ENCODE measurements at regions not wholly inside any gene's neighbourhood (a gene's known extent, or its start where the extent isn't known, plus 50 kb on each side); places are given as distances from the start of the nearest gene placed in this dataset.

DNA sequence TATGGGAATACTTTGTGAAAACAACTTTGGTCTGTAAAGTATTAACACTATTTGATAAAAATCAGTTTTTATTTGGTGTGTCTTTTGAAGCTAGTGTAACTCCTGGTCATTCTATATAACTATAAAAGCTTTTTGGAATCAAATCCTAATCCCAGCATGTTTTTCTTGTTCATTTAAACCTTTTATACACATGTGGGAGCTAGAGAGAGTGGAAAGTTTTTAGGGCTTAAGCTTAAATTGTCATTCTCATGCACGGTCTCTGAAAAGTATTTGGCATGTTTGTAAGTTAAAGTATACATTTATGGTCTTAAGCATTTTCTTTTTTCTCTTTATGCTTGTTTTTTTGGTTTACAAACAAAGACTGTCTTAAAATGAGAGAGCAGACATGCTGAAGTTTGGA is 83.4 kb upstream of the RARB start:
- no peaks in the 10 kb centered on the region for H4K20me1 ChIP-seq (ENCODE audit: control insufficient read depth, insufficient read depth)
- no peaks in the 10 kb centered on the region for H3K4me1 ChIP-seq (ENCODE audit: control insufficient read depth, insufficient read depth, low read length)
- in situ Hi-C loops (cut with MboI), result no loop called here
- H3K27me3 ChIP-seq (replicated peaks in 1 of 2; ENCODE audit: control insufficient read depth in 2 of 2, insufficient read depth in 2 of 2, low read length in 1 of 2), result no peaks in the 10 kb centered on the region
- intact Hi-C loops (cut with micrococcal nuclease; ENCODE audit: unreplicated experiment), result no loop called here
- H3K4me2 ChIP-seq (ENCODE audit: control insufficient read depth, insufficient read depth), result no peak overlapping the region
- DNase-seq (ENCODE audit: low read depth, low spot score) (no peak), FAIRE-seq (no peak), ATAC-seq (no peak)
- POLR2A ChIA-PET, result no interaction called here
- CTCF ChIA-PET, result interaction anchor here (0.6 kb wide), 1 partner anchor 98 kb away, joined by 3 read pairs; no protein-coding TSS in a partner anchor
- WGBS (ENCODE audit: insufficient coverage, insufficient replicate concordance, low lambda C conversion rate, missing lambda C conversion rate), result 0% methylated on average over 1 of the region's 1 CpG
- no peaks in the 10 kb centered on the region for H3K9me3 ChIP-seq (replicated peaks; ENCODE audit: control insufficient read depth, insufficient read depth, low read length)
- no peak overlapping the region for H3K9ac ChIP-seq (ENCODE audit: control insufficient read depth, insufficient read depth, low read length)
- no TSS peak for BruUV-seq (replicated peaks)
- no peaks in the 10 kb centered on the region for H3K36me3 ChIP-seq (ENCODE audit: control insufficient read depth in 2 of 2, insufficient read depth in 2 of 2, low read length in 1 of 2)
- no peak overlapping the region for H2AFZ ChIP-seq (ENCODE audit: control insufficient read depth, low read depth, low read length)
- RAD21 ChIA-PET (ENCODE audit: unreplicated experiment), result no interaction called here
- SMC1A ChIA-PET (ENCODE audit: uncharacterized antibody, unreplicated experiment), result no interaction called here
- H3K27ac ChIP-seq (ENCODE audit: control insufficient read depth, insufficient read depth), result no peak overlapping the region
- H3K79me2 ChIP-seq (ENCODE audit: control insufficient read depth, insufficient read depth, low read length), result no peaks in the 10 kb centered on the region
- H3K4me3 ChIP-seq, result no peak overlapping the region
- no peak for TF ChIP-seq CREM (IDR thresholded peaks at IDR 0.05; ENCODE audit: low read depth)
- TF ChIP-seq BRCA1 (IDR thresholded peaks at IDR 0.05; ENCODE audit: low read depth, low read length), result no peak
- TF ChIP-seq KLF5 (IDR thresholded peaks at IDR 0.05; ENCODE audit: partially characterized antibody), result no peak
- no peak for TF ChIP-seq NFYA (IDR thresholded peaks at IDR 0.05; ENCODE audit: borderline replicate concordance, low read depth, low read length)
- no peak for TF ChIP-seq POLR2AphosphoS5 (IDR thresholded peaks at IDR 0.05; ENCODE audit: low read length)
- TF ChIP-seq TCF12 (IDR thresholded peaks at IDR 0.05; ENCODE audit: low read depth, low read length), result no peak
- TF ChIP-seq, protein P1, sequence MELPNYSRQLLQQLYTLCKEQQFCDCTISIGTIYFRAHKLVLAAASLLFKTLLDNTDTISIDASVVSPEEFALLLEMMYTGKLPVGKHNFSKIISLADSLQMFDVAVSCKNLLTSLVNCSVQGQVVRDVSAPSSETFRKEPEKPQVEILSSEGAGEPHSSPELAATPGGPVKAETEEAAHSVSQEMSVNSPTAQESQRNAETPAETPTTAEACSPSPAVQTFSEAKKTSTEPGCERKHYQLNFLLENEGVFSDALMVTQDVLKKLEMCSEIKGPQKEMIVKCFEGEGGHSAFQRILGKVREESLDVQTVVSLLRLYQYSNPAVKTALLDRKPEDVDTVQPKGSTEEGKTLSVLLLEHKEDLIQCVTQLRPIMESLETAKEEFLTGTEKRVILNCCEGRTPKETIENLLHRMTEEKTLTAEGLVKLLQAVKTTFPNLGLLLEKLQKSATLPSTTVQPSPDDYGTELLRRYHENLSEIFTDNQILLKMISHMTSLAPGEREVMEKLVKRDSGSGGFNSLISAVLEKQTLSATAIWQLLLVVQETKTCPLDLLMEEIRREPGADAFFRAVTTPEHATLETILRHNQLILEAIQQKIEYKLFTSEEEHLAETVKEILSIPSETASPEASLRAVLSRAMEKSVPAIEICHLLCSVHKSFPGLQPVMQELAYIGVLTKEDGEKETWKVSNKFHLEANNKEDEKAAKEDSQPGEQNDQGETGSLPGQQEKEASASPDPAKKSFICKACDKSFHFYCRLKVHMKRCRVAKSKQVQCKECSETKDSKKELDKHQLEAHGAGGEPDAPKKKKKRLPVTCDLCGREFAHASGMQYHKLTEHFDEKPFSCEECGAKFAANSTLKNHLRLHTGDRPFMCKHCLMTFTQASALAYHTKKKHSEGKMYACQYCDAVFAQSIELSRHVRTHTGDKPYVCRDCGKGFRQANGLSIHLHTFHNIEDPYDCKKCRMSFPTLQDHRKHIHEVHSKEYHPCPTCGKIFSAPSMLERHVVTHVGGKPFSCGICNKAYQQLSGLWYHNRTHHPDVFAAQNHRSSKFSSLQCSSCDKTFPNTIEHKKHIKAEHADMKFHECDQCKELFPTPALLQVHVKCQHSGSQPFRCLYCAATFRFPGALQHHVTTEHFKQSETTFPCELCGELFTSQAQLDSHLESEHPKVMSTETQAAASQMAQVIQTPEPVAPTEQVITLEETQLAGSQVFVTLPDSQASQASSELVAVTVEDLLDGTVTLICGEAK (IDR thresholded peaks at IDR 0.05; ENCODE audit: borderline replicate concordance), result no peak
- no peak for TF ChIP-seq NR2C1 (IDR thresholded peaks at IDR 0.05)
- no peak for TF ChIP-seq EP300 (IDR thresholded peaks at IDR 0.05; ENCODE audit: borderline replicate concordance in 1 of 2, control insufficient read depth in 1 of 2, low read depth in 2 of 2, low read length in 2 of 2)
- no peak for TF ChIP-seq KAT2A (conservative IDR thresholded peaks at IDR 0.05; ENCODE audit: control insufficient read depth, low read depth, low read length)
- TF ChIP-seq, protein P2, sequence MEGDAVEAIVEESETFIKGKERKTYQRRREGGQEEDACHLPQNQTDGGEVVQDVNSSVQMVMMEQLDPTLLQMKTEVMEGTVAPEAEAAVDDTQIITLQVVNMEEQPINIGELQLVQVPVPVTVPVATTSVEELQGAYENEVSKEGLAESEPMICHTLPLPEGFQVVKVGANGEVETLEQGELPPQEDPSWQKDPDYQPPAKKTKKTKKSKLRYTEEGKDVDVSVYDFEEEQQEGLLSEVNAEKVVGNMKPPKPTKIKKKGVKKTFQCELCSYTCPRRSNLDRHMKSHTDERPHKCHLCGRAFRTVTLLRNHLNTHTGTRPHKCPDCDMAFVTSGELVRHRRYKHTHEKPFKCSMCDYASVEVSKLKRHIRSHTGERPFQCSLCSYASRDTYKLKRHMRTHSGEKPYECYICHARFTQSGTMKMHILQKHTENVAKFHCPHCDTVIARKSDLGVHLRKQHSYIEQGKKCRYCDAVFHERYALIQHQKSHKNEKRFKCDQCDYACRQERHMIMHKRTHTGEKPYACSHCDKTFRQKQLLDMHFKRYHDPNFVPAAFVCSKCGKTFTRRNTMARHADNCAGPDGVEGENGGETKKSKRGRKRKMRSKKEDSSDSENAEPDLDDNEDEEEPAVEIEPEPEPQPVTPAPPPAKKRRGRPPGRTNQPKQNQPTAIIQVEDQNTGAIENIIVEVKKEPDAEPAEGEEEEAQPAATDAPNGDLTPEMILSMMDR (IDR thresholded peaks at IDR 0.05 in 2 of 3, conservative IDR thresholded peaks at IDR 0.05 in 1 of 3; ENCODE audit: control insufficient read depth in 2 of 3, extremely low read depth in 1 of 3, insufficient read depth in 1 of 3, low read depth in 3 of 3, low read length in 3 of 3), result no peak
- TF ChIP-seq, protein P3, sequence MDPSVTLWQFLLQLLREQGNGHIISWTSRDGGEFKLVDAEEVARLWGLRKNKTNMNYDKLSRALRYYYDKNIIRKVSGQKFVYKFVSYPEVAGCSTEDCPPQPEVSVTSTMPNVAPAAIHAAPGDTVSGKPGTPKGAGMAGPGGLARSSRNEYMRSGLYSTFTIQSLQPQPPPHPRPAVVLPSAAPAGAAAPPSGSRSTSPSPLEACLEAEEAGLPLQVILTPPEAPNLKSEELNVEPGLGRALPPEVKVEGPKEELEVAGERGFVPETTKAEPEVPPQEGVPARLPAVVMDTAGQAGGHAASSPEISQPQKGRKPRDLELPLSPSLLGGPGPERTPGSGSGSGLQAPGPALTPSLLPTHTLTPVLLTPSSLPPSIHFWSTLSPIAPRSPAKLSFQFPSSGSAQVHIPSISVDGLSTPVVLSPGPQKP (IDR thresholded peaks at IDR 0.05; ENCODE audit: low read depth, low read length), result no peak
- no peak for TF ChIP-seq RCOR1 (conservative IDR thresholded peaks at IDR 0.05; ENCODE audit: low read depth, low read length)
- no peak for TF ChIP-seq YBX1 (IDR thresholded peaks at IDR 0.05)
- TF ChIP-seq, protein P4, sequence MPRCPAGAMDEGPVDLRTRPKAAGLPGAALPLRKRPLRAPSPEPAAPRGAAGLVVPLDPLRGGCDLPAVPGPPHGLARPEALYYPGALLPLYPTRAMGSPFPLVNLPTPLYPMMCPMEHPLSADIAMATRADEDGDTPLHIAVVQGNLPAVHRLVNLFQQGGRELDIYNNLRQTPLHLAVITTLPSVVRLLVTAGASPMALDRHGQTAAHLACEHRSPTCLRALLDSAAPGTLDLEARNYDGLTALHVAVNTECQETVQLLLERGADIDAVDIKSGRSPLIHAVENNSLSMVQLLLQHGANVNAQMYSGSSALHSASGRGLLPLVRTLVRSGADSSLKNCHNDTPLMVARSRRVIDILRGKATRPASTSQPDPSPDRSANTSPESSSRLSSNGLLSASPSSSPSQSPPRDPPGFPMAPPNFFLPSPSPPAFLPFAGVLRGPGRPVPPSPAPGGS (IDR thresholded peaks at IDR 0.05; ENCODE audit: borderline replicate concordance, insufficient read depth, low read depth, low read length, poor library complexity, severe bottlenecking), result no peak
- TF ChIP-seq ZNF217 (IDR thresholded peaks at IDR 0.05), result no peak

All from GM12878 (cell line).